HS-5 (cell line): ENCODE measurements at regions not wholly inside any gene's neighbourhood (a gene's known extent, or its start where the extent isn't known, plus 50 kb on each side); places are given as distances from the start of the nearest gene placed in this dataset.

ENCODE experiments used
- DNase-seq: peaks from one replicate; pipeline ENCODE4 v3.0.0-alpha.2; 2012; ENCODE audit warnings: low read depth

GRCh38 chr17:79366988-79367571 is 243.8 kb downstream of the RBFOX3 start:
- DNase-seq, result no peak

- DNase-seq, result no peak
These were observed 244.7 kb downstream of the RBFOX3 start for GRCh38 chr17:79365836-79366770.

- DNase-seq, result no peak
These were observed 245.5 kb downstream of the RBFOX3 start for GRCh38 chr17:79365351-79365750.

- no peak for DNase-seq
These were observed 246.3 kb downstream of the RBFOX3 start for GRCh38 chr17:79364315-79365094.

- DNase-seq, result no peak
These were observed 247.1 kb downstream of the RBFOX3 start for GRCh38 chr17:79363552-79364275.

GRCh38 chr17:79362772-79363305 is 248.0 kb downstream of the RBFOX3 start:
- DNase-seq, result no peak

- no peak for DNase-seq
These were observed 248.7 kb downstream of the RBFOX3 start for GRCh38 chr17:79361873-79362771.

- no peak for DNase-seq
These were observed 249.6 kb downstream of the RBFOX3 start for GRCh38 chr17:79361221-79361734.

GRCh38 chr17:79360196-79360595 is 250.7 kb downstream of the RBFOX3 start:
- no peak for DNase-seq

- DNase-seq, result no peak
These were observed 253.9 kb downstream of the RBFOX3 start for GRCh38 chr17:79356839-79357447.

GRCh38 chr17:79355165-79355564 is 255.7 kb downstream of the RBFOX3 start:
- no peak for DNase-seq

- DNase-seq, result no peak
These were observed 256.6 kb downstream of the RBFOX3 start for GRCh38 chr17:79354173-79354820.

- DNase-seq, result no peak
These were observed 257.3 kb downstream of the RBFOX3 start for GRCh38 chr17:79353548-79353947.

GRCh38 chr17:79353016-79353415 is 257.8 kb downstream of the RBFOX3 start:
- no peak for DNase-seq

GRCh38 chr17:79350533-79350932 is 260.3 kb downstream of the RBFOX3 start:
- no peak for DNase-seq

- DNase-seq, result no peak
These were observed 261.1 kb downstream of the RBFOX3 start for GRCh38 chr17:79349506-79350400.

- no peak for DNase-seq
These were observed 267.8 kb downstream of the ENGASE start for GRCh38 chr17:79342376-79342775.

- no peak for DNase-seq
These were observed 267.2 kb downstream of the ENGASE start for GRCh38 chr17:79341816-79342215.
